Activated CD4-positive, alpha-beta memory T cell treated with anti-CD3 and anti-CD28 coated beads for 36 hours (primary cell): ENCODE measurements at regions not wholly inside any gene's neighbourhood (a gene's known extent, or its start where the extent isn't known, plus 50 kb on each side); places are given as distances from the start of the nearest gene placed in this dataset.

Experiments used
- CTCF ChIA-PET: fragments of 350-600 bp; sonication (Branson Sonifier 250); formaldehyde crosslinking; loops from one replicate; lab custom pipeline; 2021; ENCODE audit warnings: antibody characterized with exemption, inconsistent platforms; lab: Charles Lee
- POLR2A ChIA-PET: fragments of 350-600 bp; sonication (Branson Sonifier 250); formaldehyde crosslinking; loops from one replicate; lab custom pipeline; 2021; ENCODE audit warnings: antibody characterized with exemption; lab: Charles Lee
- DNase-seq: peaks from one replicate; pipeline ENCODE4 v3.0.0-alpha.2; 2020
- H3K27ac Mint-ChIP-seq: one replicate; pipeline ENCODE4 v1.8.0; 2021; ENCODE audit warnings: mixed read lengths
- H3K27me3 Mint-ChIP-seq: one replicate; pipeline ENCODE4 v1.8.0; 2021; ENCODE audit warnings: mixed read lengths
- H3K36me3 Mint-ChIP-seq: one replicate; pipeline ENCODE4 v1.8.0; 2021; ENCODE audit warnings: mixed read lengths
- H3K4me1 Mint-ChIP-seq: one replicate; pipeline ENCODE4 v1.8.0; 2021; ENCODE audit warnings: low read depth, mixed read lengths
- H3K4me3 Mint-ChIP-seq: one replicate; pipeline ENCODE4 v1.8.0; 2021; ENCODE audit warnings: mild to moderate bottlenecking, mixed read lengths
- H3K9me3 Mint-ChIP-seq: one replicate; pipeline ENCODE4 v1.8.0; 2021; ENCODE audit warnings: mixed read lengths
- intact Hi-C: fragments of 100-400 bp; cut with micrococcal nuclease; formaldehyde crosslinking; loops from one replicate; pipeline ENCODE4 v1.15.1; 2023

- intact Hi-C loops: no loop called here
- CTCF ChIA-PET: no interaction called here
- no peak for DNase-seq
- Mint-ChIP-seq H3K36me3 (no peaks in the 10 kb centered on the region), H3K27me3 (peaks cover 14% of the 10 kb centered on the region), H3K4me1 (peaks cover 13% of the 10 kb centered on the region), H3K9me3 (no peaks in the 10 kb centered on the region), H3K27ac (no peak overlapping the region), H3K4me3 (no peak overlapping the region)
- POLR2A ChIA-PET: no interaction called here
Observed at GRCh38 chr13:44092078-44092970, 212.6 kb downstream of the LACC1 start.

DNA sequence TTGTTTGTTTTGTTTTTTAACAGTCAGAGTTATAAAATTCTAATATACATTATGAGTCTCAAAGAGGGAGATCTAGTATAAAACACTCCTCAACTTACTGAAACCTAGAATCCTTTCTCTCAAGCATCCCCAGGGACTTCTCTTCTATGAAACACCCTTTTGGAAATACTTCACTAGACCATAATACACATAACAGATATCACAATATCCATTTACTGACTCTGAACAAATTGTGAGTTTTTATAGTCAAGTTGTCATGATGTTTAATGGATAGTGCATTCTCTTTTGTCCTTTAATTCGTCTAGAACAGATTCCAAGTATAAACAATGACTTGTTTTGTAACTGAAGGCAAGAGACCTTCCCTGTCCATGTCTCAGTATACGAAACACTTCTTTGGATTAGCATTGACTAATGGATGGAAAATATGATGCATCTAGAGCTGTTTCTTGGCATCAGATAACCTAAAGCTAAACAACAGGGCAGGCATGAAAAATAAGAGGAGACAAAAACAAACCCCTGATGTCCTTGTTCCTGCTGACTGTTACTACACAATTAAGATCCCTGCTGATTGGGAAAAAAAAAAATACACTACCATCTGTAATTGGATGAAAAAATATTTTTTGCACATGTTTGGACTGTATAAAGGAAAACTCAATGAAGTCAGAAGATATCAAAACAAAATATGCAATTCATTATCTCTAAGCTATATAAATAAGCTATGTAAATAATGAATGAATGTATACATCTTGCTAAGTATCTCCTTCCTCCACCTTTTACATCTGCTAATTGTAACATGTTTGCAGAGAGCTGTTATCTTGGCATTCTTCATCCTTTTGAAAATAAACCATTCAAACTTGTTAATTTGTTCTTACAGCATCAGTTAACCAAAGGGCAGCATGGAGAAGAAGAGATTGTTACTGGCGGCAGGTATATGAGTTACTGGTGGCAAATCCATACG, 214.2 kb downstream of the LACC1 start:
- Mint-ChIP-seq H3K9me3 (no peaks in the 10 kb centered on the region), H3K36me3 (no peaks in the 10 kb centered on the region), H3K27me3 (peaks cover 8% of the 10 kb centered on the region), H3K27ac (no peak overlapping the region), H3K4me1 (peaks cover 7% of the 10 kb centered on the region), H3K4me3 (no peak overlapping the region)
- intact Hi-C loops: no loop called here
- no peak for DNase-seq
- ChIA-PET POLR2A (no interaction called here), CTCF (no interaction called here)

GRCh38 chr13:44096901-44097300, 217.2 kb downstream of the LACC1 start:
- intact Hi-C loops: no loop called here
- no peak for DNase-seq
- H3K9me3 Mint-ChIP-seq: peaks cover 7% of the 10 kb centered on the region
- peaks cover 11% of the 10 kb centered on the region for H3K27me3 Mint-ChIP-seq
- no peaks in the 10 kb centered on the region for H3K4me1 Mint-ChIP-seq
- ChIA-PET POLR2A (no interaction called here), CTCF (no interaction called here)
- H3K36me3 Mint-ChIP-seq: no peaks in the 10 kb centered on the region
- H3K27ac Mint-ChIP-seq: no peak overlapping the region
- no peak overlapping the region for H3K4me3 Mint-ChIP-seq

DNA sequence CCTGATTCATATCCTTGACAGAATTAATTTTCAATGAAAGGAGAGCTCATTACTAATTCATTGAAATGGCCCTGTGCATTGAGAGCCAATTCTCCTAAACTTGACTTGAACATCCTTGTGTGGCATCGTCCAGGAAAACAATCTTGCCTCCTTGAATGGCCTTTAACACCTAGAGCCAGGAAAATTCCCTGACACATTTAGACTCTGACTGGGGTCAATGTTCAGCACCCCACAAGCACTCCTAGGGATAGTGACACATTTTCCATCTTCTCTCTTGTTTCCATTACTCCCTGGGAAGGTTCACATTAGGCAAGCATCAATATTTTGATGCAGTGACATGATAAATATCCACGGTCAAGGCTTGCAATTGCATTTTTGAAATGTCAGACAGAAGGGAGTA, 218.9 kb downstream of the LACC1 start:
- no peaks in the 10 kb centered on the region for H3K36me3 Mint-ChIP-seq
- DNase-seq: no peak
- intact Hi-C loops: no loop called here
- no peaks in the 10 kb centered on the region for H3K4me1 Mint-ChIP-seq
- H3K9me3 Mint-ChIP-seq: peaks cover 14% of the 10 kb centered on the region
- ChIA-PET POLR2A (no interaction called here), CTCF (no interaction called here)
- H3K27me3 Mint-ChIP-seq: peaks cover 12% of the 10 kb centered on the region
- no peak overlapping the region for H3K27ac Mint-ChIP-seq
- no peak overlapping the region for H3K4me3 Mint-ChIP-seq

DNA sequence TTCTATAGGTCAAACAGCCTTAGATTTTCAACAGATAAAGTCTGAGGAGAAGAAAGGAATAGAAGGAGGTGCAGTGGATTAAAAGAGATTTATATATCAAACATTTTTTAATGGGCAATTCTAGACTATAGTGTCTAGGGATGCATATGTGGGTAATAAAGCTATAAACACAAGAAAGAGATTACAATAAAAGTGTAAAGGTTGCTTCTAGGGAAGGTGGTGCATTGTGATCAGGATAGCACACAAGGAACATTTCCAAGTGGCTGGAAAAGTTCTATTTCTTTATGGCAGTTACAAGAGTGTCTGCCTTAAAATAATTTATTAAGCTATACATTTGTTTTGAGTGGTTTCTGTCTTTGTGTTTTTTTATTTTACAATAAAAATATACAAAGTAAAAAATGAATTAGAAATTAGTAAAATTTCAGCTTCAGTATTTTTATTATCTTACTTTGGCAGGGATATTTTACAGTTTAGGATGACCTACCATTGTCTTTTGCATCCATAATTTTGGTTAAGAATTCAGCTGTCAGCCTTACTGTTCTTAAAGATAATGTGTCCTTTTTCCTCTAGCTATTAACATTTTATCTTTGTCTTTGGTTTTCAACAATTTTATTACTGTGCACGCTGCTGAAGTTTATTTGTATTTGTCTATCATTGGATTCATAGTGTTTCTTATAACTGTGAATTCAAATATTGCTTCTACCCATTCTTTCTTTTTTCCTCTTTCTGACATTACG, 221.8 kb downstream of the LACC1 start:
- Mint-ChIP-seq H3K27me3 (peaks cover 17% of the 10 kb centered on the region), H3K9me3 (peaks cover 14% of the 10 kb centered on the region), H3K36me3 (no peaks in the 10 kb centered on the region), H3K27ac (no peak overlapping the region), H3K4me1 (no peaks in the 10 kb centered on the region), H3K4me3 (no peak overlapping the region)
- DNase-seq: no peak
- intact Hi-C loops: no loop called here
- POLR2A ChIA-PET: no interaction called here
- CTCF ChIA-PET: no interaction called here

DNA sequence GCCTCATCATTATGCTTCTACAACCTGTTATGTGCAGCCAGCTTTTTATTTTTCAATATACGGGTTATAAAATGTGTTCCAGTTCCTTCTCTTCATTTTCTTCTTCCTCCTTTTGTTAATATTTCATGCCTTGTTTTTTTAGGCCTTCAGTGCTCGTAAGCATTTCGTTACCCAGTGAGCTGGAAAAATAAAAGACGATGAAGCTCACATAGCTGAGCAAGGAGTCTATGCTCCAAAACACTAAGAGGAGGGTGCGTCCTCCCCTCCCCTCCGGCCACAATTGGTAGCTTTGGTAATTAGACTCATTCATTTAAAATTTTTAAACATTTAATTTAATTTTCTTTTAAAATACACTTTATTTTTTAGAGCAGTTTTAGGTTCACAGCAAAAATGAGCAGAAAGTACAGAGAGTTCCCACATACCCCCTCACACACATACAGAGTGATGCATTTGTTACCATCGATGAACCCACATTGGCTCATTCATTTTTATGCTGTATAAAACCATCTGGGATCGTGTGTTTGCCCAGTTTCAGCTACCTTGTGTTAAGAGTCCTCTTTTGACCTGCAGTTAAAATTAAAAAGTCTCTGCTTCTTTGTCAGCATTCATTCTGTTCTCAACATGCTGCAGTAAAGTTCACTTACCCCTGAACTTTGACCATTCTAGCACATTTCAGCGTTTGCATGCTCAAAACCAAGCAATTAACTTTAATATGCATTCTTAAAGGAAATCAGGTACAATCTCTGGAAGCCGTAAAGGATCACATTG, 223.9 kb downstream of the LACC1 start:
- H3K4me3 Mint-ChIP-seq: no peak overlapping the region
- no peak for DNase-seq
- CTCF ChIA-PET: no interaction called here
- no peaks in the 10 kb centered on the region for H3K4me1 Mint-ChIP-seq
- H3K9me3 Mint-ChIP-seq: peaks cover 14% of the 10 kb centered on the region
- intact Hi-C loops: no loop called here
- no peaks in the 10 kb centered on the region for H3K36me3 Mint-ChIP-seq
- no peak overlapping the region for H3K27ac Mint-ChIP-seq
- H3K27me3 Mint-ChIP-seq: peaks cover 16% of the 10 kb centered on the region
- POLR2A ChIA-PET: no interaction called here

GRCh38 chr13:44104197-44104490, 224.4 kb downstream of the LACC1 start:
- Mint-ChIP-seq H3K4me1 (no peaks in the 10 kb centered on the region), H3K4me3 (no peak overlapping the region), H3K27ac (no peak overlapping the region), H3K27me3 (peaks cover 15% of the 10 kb centered on the region), H3K36me3 (no peaks in the 10 kb centered on the region), H3K9me3 (peaks cover 14% of the 10 kb centered on the region)
- no peak for DNase-seq
- POLR2A ChIA-PET: no interaction called here
- CTCF ChIA-PET: no interaction called here
- intact Hi-C loops: no loop called here

DNA sequence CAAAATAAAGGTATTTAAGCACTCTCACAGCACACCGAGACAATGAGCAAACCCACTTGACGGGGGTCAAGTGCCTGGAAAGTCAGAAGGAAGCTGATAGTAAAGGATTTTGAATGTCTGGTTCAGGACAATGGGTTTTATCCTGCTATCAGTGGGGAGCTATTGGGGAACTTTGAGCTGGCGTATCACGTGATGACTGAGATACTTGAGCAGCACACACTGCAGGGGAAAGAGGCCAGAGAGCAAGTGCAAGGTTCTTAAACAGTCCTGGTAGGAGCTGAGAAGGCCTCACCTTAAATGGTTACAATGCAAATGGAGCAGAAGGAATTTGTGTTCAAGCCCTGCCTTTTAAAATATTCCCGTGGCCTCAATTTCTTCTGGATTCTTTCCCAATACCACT, 225.3 kb downstream of the LACC1 start:
- POLR2A ChIA-PET: no interaction called here
- no peak overlapping the region for H3K27ac Mint-ChIP-seq

GRCh38 chr13:44106266-44107152, 226.8 kb downstream of the LACC1 start:
- peaks cover 11% of the 10 kb centered on the region for H3K27me3 Mint-ChIP-seq
- no peaks in the 10 kb centered on the region for H3K4me1 Mint-ChIP-seq
- no peaks in the 10 kb centered on the region for H3K36me3 Mint-ChIP-seq
- H3K27ac Mint-ChIP-seq: no peak overlapping the region
- ChIA-PET POLR2A (no interaction called here), CTCF (no interaction called here)
- peaks cover 9% of the 10 kb centered on the region for H3K9me3 Mint-ChIP-seq
- intact Hi-C loops: no loop called here
- DNase-seq: no peak
- no peak overlapping the region for H3K4me3 Mint-ChIP-seq

More for the DNA sequence above, 225.3 kb downstream of the LACC1 start:
- DNase-seq: no peak
- H3K4me1 Mint-ChIP-seq: no peaks in the 10 kb centered on the region
- H3K36me3 Mint-ChIP-seq: no peaks in the 10 kb centered on the region
- H3K27me3 Mint-ChIP-seq: peaks cover 15% of the 10 kb centered on the region
- CTCF ChIA-PET: no interaction called here
- H3K9me3 Mint-ChIP-seq: peaks cover 14% of the 10 kb centered on the region
- intact Hi-C loops: no loop called here
- no peak overlapping the region for H3K4me3 Mint-ChIP-seq

GRCh38 chr13:44107357-44108121, 227.8 kb downstream of the LACC1 start:
- peaks cover under 1% of the 10 kb centered on the region for H3K4me1 Mint-ChIP-seq

More at GRCh38 chr13:44107357-44108121, 227.8 kb downstream of the LACC1 start:
- DNase-seq: no peak
- CTCF ChIA-PET: no interaction called here
- intact Hi-C loops: no loop called here
- Mint-ChIP-seq H3K27ac (no peak overlapping the region), H3K4me3 (no peak overlapping the region), H3K36me3 (no peaks in the 10 kb centered on the region), H3K27me3 (peaks cover 11% of the 10 kb centered on the region), H3K9me3 (peaks cover 3% of the 10 kb centered on the region)
- POLR2A ChIA-PET: no interaction called here
